ENCODE measurements at regions not wholly inside any gene's neighbourhood (a gene's known extent, or its start where the extent isn't known, plus 50 kb on each side); places are given as distances from the start of the nearest gene placed in this dataset.

DNA sequence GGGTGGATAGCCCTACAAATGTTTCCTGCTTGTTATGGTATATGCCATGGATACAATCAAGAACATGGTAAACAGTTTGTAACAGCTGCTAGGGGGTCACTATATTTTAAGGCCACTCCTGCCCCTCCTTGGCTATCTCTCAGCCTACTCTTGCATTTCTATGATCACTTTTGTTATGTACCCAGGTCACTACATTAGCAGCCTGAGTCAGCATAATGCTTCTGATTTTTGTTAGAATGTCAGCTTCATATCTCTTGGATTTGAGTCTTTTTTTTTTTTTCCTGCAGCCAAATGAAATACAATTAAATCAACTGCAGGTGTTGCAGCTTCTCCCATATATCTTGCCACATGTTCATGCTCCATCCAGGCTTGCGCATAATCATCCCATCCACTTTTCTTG is 629.7 kb upstream of the GRAMD2B start:
- Histone ChIP-seq H3K27ac (no peak overlapping the region), H3K4me1 (no peaks in the 10 kb centered on the region), H3K9me3 (no peaks in the 10 kb centered on the region), H3K4me2 (no peak overlapping the region), H3K4me3 (no peak overlapping the region)
- FAIRE-seq (no peak), ATAC-seq (no peak), DNase-seq (ENCODE audit: low read depth in 1 of 2, low spot score in 1 of 2) (no peak)
- ChIA-PET CTCF (no interaction called here), POLR2A (no interaction called here)
- TF ChIP-seq HOXA7 (CRISPR knock-in tag; IDR thresholded peaks at IDR 0.05) (no peak), PHF8 (IDR thresholded peaks at IDR 0.05; ENCODE audit: borderline replicate concordance, low read depth) (no peak), TP53 (CRISPR knock-in tag; IDR thresholded peaks at IDR 0.05) (no peak), MAFK (IDR thresholded peaks at IDR 0.05; ENCODE audit: partially characterized antibody) (peak; percentile 31), NFE2L2 (conservative IDR thresholded peaks at IDR 0.05; ENCODE audit: low read length) (no peak), MAZ (IDR thresholded peaks at IDR 0.05; ENCODE audit: borderline replicate concordance, low read depth, low read length) (no peak)
- 100% methylated on average over 1 of the region's 1 CpG for WGBS (ENCODE audit: missing lambda C conversion rate)

DNA sequence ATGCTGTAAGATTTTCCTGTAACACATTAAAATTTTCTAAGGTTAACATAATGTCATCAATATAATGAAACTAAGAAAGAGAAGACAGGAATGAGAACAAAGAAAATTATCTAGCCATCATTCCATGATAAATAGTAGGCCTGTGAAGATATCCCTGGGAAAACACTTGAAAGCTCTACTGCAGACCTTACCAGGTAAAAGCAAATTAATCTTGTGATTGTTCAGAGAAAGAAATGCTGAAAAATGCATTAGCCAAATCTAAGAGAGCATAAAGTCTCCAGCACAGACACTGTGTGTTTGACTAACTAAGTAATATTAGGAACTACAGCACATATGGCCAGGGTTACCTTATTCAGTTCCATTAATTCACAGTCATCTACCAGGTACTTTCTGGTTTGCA is 628.3 kb upstream of the GRAMD2B start:
- H3K4me3 ChIP-seq = no peak overlapping the region
- DNase-seq (ENCODE audit: low read depth in 1 of 2, low spot score in 1 of 2) (no peak), ATAC-seq (no peak), FAIRE-seq (no peak)
- POLR2A ChIA-PET = no interaction called here
- CTCF ChIA-PET = no interaction called here
- no peaks in the 10 kb centered on the region for H3K9me3 ChIP-seq
- no peak overlapping the region for H3K4me2 ChIP-seq
- no peak overlapping the region for H3K27ac ChIP-seq
- TF ChIP-seq, protein P1, sequence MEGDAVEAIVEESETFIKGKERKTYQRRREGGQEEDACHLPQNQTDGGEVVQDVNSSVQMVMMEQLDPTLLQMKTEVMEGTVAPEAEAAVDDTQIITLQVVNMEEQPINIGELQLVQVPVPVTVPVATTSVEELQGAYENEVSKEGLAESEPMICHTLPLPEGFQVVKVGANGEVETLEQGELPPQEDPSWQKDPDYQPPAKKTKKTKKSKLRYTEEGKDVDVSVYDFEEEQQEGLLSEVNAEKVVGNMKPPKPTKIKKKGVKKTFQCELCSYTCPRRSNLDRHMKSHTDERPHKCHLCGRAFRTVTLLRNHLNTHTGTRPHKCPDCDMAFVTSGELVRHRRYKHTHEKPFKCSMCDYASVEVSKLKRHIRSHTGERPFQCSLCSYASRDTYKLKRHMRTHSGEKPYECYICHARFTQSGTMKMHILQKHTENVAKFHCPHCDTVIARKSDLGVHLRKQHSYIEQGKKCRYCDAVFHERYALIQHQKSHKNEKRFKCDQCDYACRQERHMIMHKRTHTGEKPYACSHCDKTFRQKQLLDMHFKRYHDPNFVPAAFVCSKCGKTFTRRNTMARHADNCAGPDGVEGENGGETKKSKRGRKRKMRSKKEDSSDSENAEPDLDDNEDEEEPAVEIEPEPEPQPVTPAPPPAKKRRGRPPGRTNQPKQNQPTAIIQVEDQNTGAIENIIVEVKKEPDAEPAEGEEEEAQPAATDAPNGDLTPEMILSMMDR (IDR thresholded peaks at IDR 0.05) = no peak
- no peak for TF ChIP-seq EHF (CRISPR knock-in tag; IDR thresholded peaks at IDR 0.05)
- no peak for TF ChIP-seq TP53 (CRISPR knock-in tag; IDR thresholded peaks at IDR 0.05)
- TF ChIP-seq MAFK (IDR thresholded peaks at IDR 0.05; ENCODE audit: partially characterized antibody) = no peak
- no peak for TF ChIP-seq FOXS1 (CRISPR knock-in tag; IDR thresholded peaks at IDR 0.05)
- TF ChIP-seq NR3C1 (IDR thresholded peaks at IDR 0.05) = no peak
- no peak for TF ChIP-seq HEYL (CRISPR knock-in tag; IDR thresholded peaks at IDR 0.05)
- TF ChIP-seq KDM1A (IDR thresholded peaks at IDR 0.05; ENCODE audit: low read depth) = no peak
- TF ChIP-seq ZNF302 (CRISPR knock-in tag; IDR thresholded peaks at IDR 0.05) = no peak
- no peak for TF ChIP-seq MYC (IDR thresholded peaks at IDR 0.05; ENCODE audit: borderline replicate concordance, low read length)
- no peak for TF ChIP-seq POLR2AphosphoS2 (conservative IDR thresholded peaks at IDR 0.05; ENCODE audit: low read length)
- no peak for TF ChIP-seq CHD2 (IDR thresholded peaks at IDR 0.05; ENCODE audit: low read length, partially characterized antibody)
- TF ChIP-seq FOSB (CRISPR knock-in tag; IDR thresholded peaks at IDR 0.05) = no peak
- TF ChIP-seq KDM5A (IDR thresholded peaks at IDR 0.05) = no peak
- TF ChIP-seq ZFP36 (IDR thresholded peaks at IDR 0.05; ENCODE audit: borderline replicate concordance, partially characterized antibody) = no peak
- no peak for TF ChIP-seq RCOR1 (IDR thresholded peaks at IDR 0.05; ENCODE audit: low read depth, low read length)
- TF ChIP-seq MAZ (IDR thresholded peaks at IDR 0.05; ENCODE audit: borderline replicate concordance, low read depth, low read length) = no peak
- TF ChIP-seq NPAS2 (CRISPR knock-in tag; IDR thresholded peaks at IDR 0.05; ENCODE audit: borderline replicate concordance) = no peak
- no peak for TF ChIP-seq HOXB13 (CRISPR knock-in tag; IDR thresholded peaks at IDR 0.05; ENCODE audit: low read depth)
- TF ChIP-seq HDAC2 (IDR thresholded peaks at IDR 0.05) = no peak
- no peaks in the 10 kb centered on the region for H3K4me1 ChIP-seq

DNA sequence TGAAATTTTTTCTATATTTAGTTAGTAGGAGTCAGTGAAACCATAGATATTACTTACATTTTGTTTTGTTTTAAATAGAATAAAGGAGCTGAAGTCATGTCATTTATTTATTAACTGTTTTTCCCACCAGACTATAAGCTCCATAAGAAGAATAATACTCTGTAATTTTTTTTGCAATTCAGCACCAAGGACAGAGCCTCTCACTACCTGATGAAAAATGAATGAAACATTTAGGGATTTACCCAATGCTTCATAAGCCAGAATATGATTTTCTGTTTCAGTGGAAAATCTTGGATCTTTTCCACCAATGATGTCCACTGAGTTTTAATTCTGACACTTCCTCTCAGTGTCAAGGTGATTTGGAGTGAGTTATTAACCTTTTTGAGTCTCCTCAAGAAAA is 624.9 kb upstream of the GRAMD2B start:
- Histone ChIP-seq H3K4me1 (no peaks in the 10 kb centered on the region), H3K9me3 (no peaks in the 10 kb centered on the region), H3K4me3 (no peak overlapping the region), H3K27ac (no peak overlapping the region), H3K4me2 (no peak overlapping the region)
- ATAC-seq (no peak), FAIRE-seq (no peak), DNase-seq (ENCODE audit: low read depth in 1 of 2, low spot score in 1 of 2) (peak in 1 of 2 experiments; percentile 3)
- POLR2A ChIA-PET = no interaction called here
- CTCF ChIA-PET = interaction anchor here (1.9 kb wide), 1 partner anchor 26 kb away, joined by 4 read pairs; no protein-coding TSS in a partner anchor
- TF ChIP-seq, protein P2, sequence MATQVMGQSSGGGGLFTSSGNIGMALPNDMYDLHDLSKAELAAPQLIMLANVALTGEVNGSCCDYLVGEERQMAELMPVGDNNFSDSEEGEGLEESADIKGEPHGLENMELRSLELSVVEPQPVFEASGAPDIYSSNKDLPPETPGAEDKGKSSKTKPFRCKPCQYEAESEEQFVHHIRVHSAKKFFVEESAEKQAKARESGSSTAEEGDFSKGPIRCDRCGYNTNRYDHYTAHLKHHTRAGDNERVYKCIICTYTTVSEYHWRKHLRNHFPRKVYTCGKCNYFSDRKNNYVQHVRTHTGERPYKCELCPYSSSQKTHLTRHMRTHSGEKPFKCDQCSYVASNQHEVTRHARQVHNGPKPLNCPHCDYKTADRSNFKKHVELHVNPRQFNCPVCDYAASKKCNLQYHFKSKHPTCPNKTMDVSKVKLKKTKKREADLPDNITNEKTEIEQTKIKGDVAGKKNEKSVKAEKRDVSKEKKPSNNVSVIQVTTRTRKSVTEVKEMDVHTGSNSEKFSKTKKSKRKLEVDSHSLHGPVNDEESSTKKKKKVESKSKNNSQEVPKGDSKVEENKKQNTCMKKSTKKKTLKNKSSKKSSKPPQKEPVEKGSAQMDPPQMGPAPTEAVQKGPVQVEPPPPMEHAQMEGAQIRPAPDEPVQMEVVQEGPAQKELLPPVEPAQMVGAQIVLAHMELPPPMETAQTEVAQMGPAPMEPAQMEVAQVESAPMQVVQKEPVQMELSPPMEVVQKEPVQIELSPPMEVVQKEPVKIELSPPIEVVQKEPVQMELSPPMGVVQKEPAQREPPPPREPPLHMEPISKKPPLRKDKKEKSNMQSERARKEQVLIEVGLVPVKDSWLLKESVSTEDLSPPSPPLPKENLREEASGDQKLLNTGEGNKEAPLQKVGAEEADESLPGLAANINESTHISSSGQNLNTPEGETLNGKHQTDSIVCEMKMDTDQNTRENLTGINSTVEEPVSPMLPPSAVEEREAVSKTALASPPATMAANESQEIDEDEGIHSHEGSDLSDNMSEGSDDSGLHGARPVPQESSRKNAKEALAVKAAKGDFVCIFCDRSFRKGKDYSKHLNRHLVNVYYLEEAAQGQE (IDR thresholded peaks at IDR 0.05) = peak; percentile 94
- TF ChIP-seq KDM1A (IDR thresholded peaks at IDR 0.05; ENCODE audit: low read depth) = no peak
